ENCODE measurements at regions not wholly inside any gene's neighbourhood (a gene's known extent, or its start where the extent isn't known, plus 50 kb on each side); places are given as distances from the start of the nearest gene placed in this dataset.

DNA sequence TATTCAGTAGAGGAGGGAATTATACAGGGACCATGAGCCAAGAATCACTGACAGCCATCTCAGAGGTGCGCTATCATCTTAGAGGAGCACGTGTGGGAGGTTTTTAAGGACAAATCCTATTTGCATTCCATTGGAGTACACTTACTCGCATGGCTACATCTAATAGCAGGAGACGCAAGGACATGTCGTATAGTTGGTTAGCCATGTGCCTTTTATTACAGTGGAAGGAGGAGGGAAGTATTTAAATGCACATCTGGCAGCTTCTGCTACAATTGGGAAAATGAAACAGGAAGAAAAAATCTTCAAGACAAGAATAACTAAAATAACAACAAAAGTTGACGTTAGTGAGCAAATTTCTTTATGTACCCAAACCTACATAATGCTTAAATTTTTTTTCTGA lies 86.5 kb upstream of the UGP2 start:
- DNase-seq (ENCODE audit: low read depth, low spot score), result no peak
- 28% methylated on average over 6 of the region's 6 CpGs for WGBS (ENCODE audit: insufficient coverage, insufficient replicate concordance, low lambda C conversion rate, missing lambda C conversion rate)
- Histone ChIP-seq H3K4me3 (no peak overlapping the region), H3K9me3 (replicated peaks; ENCODE audit: control insufficient read depth, insufficient read depth, low read length) (no peaks in the 10 kb centered on the region; the same call in 2 of the 3 replicates), H3K9ac (ENCODE audit: control insufficient read depth, insufficient read depth, low read length) (no peak overlapping the region), H3K4me1 (ENCODE audit: control insufficient read depth, insufficient read depth, low read length) (no peaks in the 10 kb centered on the region), H3K27ac (ENCODE audit: control insufficient read depth, insufficient read depth) (no peak overlapping the region), H3K27me3 (replicated peaks in 1 of 2; ENCODE audit: control insufficient read depth in 2 of 2, insufficient read depth in 2 of 2, low read length in 1 of 2) (no peaks in the 10 kb centered on the region), H2AFZ (ENCODE audit: control insufficient read depth, low read depth, low read length) (no peak overlapping the region), H3K36me3 (ENCODE audit: control insufficient read depth in 2 of 2, insufficient read depth in 2 of 2, low read length in 1 of 2) (no peaks in the 10 kb centered on the region), H3K4me2 (ENCODE audit: control insufficient read depth, insufficient read depth) (no peak overlapping the region), H4K20me1 (ENCODE audit: control insufficient read depth, insufficient read depth) (no peaks in the 10 kb centered on the region), H3K79me2 (ENCODE audit: control insufficient read depth, insufficient read depth, low read length) (no peaks in the 10 kb centered on the region)
- no peak for TF ChIP-seq CUX1 (IDR thresholded peaks at IDR 0.05; ENCODE audit: insufficient replicate concordance, low read depth, low read length)
- in situ Hi-C loops (cut with MboI), result no loop called here
- no peak for ATAC-seq
- CTCF ChIA-PET, result interaction anchor here (1.0 kb wide), 2 partner anchors 133 to 140 kb away, joined by 3 read pairs; no protein-coding TSS in a partner anchor
- POLR2A ChIA-PET, result no interaction called here
- BruUV-seq (replicated peaks), result no TSS peak
- RAD21 ChIA-PET (ENCODE audit: unreplicated experiment), result no interaction called here
- SMC1A ChIA-PET (ENCODE audit: uncharacterized antibody, unreplicated experiment), result interaction anchor here (1.5 kb wide), 1 partner anchor 15 kb away, joined by 3 read pairs; no protein-coding TSS in a partner anchor
- no peak for FAIRE-seq
- intact Hi-C loops (cut with micrococcal nuclease; ENCODE audit: unreplicated experiment), result no loop called here

DNA sequence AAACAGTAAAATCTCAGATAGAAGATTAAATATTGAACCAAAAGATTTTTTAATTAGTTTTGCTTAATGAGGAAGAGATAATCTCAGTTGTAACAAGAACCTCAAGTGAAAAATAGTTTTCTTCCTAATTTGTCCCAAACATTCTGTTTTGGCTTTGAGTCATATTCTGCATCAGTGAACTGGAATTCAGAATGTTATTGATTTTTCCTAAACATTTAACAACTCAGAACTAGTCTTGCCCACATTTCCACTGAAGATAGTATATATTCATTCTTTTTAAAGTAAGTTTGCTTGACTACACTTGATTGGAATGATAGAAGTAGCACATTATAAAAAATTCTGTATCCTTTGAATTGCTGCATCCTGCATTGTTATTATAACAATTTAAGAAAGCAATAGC lies 85.7 kb upstream of the UGP2 start:
- BruUV-seq (replicated peaks), result no TSS peak
- Histone ChIP-seq H3K27me3 (replicated peaks in 1 of 2; ENCODE audit: control insufficient read depth in 2 of 2, insufficient read depth in 2 of 2, low read length in 1 of 2) (no peaks in the 10 kb centered on the region), H3K9me3 (replicated peaks; ENCODE audit: control insufficient read depth, insufficient read depth, low read length) (no peaks in the 10 kb centered on the region; the same call in 2 of the 3 replicates), H3K4me2 (ENCODE audit: control insufficient read depth, insufficient read depth) (no peak overlapping the region), H2AFZ (ENCODE audit: control insufficient read depth, low read depth, low read length) (no peak overlapping the region), H3K27ac (ENCODE audit: control insufficient read depth, insufficient read depth) (no peak overlapping the region), H4K20me1 (ENCODE audit: control insufficient read depth, insufficient read depth) (no peaks in the 10 kb centered on the region), H3K79me2 (ENCODE audit: control insufficient read depth, insufficient read depth, low read length) (no peaks in the 10 kb centered on the region), H3K9ac (ENCODE audit: control insufficient read depth, insufficient read depth, low read length) (no peak overlapping the region), H3K4me1 (ENCODE audit: control insufficient read depth, insufficient read depth, low read length) (no peaks in the 10 kb centered on the region), H3K4me3 (no peak overlapping the region), H3K36me3 (ENCODE audit: control insufficient read depth in 2 of 2, insufficient read depth in 2 of 2, low read length in 1 of 2) (no peaks in the 10 kb centered on the region)
- FAIRE-seq (no peak), DNase-seq (ENCODE audit: low read depth, low spot score) (no peak), ATAC-seq (no peak)
- RAD21 ChIA-PET (ENCODE audit: unreplicated experiment), result no interaction called here
- intact Hi-C loops (cut with micrococcal nuclease; ENCODE audit: unreplicated experiment) (no loop called here), in situ Hi-C loops (cut with MboI) (no loop called here)
- CTCF ChIA-PET, result no interaction called here
- SMC1A ChIA-PET (ENCODE audit: uncharacterized antibody, unreplicated experiment), result interaction anchor here (1.5 kb wide), 1 partner anchor 14 kb away, joined by 3 read pairs; no protein-coding TSS in a partner anchor
- POLR2A ChIA-PET, result no interaction called here
- TF ChIP-seq ZNF384 (IDR thresholded peaks at IDR 0.05; ENCODE audit: borderline replicate concordance, low read depth, low read length) (no peak), ESRRA (IDR thresholded peaks at IDR 0.05; ENCODE audit: low read length) (no peak), TBL1XR1 (IDR thresholded peaks at IDR 0.05; ENCODE audit: low read depth, low read length) (no peak), EP300 (IDR thresholded peaks at IDR 0.05; ENCODE audit: borderline replicate concordance in 1 of 2, control insufficient read depth in 1 of 2, low read depth in 2 of 2, low read length in 2 of 2) (no peak), SMARCA5 (IDR thresholded peaks at IDR 0.05) (no peak), MEF2B (IDR thresholded peaks at IDR 0.05; ENCODE audit: partially characterized antibody, poor library complexity, severe bottlenecking) (no peak), CBX5 (IDR thresholded peaks at IDR 0.05; ENCODE audit: low read depth) (no peak)
- TF ChIP-seq, protein P1, sequence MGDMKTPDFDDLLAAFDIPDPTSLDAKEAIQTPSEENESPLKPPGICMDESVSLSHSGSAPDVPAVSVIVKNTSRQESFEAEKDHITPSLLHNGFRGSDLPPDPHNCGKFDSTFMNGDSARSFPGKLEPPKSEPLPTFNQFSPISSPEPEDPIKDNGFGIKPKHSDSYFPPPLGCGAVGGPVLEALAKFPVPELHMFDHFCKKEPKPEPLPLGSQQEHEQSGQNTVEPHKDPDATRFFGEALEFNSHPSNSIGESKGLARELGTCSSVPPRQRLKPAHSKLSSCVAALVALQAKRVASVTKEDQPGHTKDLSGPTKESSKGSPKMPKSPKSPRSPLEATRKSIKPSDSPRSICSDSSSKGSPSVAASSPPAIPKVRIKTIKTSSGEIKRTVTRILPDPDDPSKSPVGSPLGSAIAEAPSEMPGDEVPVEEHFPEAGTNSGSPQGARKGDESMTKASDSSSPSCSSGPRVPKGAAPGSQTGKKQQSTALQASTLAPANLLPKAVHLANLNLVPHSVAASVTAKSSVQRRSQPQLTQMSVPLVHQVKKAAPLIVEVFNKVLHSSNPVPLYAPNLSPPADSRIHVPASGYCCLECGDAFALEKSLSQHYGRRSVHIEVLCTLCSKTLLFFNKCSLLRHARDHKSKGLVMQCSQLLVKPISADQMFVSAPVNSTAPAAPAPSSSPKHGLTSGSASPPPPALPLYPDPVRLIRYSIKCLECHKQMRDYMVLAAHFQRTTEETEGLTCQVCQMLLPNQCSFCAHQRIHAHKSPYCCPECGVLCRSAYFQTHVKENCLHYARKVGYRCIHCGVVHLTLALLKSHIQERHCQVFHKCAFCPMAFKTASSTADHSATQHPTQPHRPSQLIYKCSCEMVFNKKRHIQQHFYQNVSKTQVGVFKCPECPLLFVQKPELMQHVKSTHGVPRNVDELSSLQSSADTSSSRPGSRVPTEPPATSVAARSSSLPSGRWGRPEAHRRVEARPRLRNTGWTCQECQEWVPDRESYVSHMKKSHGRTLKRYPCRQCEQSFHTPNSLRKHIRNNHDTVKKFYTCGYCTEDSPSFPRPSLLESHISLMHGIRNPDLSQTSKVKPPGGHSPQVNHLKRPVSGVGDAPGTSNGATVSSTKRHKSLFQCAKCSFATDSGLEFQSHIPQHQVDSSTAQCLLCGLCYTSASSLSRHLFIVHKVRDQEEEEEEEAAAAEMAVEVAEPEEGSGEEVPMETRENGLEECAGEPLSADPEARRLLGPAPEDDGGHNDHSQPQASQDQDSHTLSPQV (IDR thresholded peaks at IDR 0.05), result no peak

Measured in GM12878 (cell line).